GM19351 (cell line): ENCODE measurements at regions not wholly inside any gene's neighbourhood (a gene's known extent, or its start where the extent isn't known, plus 50 kb on each side); places are given as distances from the start of the nearest gene placed in this dataset.

Experiments
- ATAC-seq: cut with Tn5 transposase; IDR thresholded peaks from one replicate; pipeline ENCODE4 v1.9.1; 2021; ENCODE audit warnings: mild to moderate bottlenecking, moderate library complexity; ENCODE audit not compliant: unreplicated experiment

GRCh38 chr15:97521381-97522285, 438.9 kb upstream of the ARRDC4 start:
- ATAC-seq = no peak

DNA sequence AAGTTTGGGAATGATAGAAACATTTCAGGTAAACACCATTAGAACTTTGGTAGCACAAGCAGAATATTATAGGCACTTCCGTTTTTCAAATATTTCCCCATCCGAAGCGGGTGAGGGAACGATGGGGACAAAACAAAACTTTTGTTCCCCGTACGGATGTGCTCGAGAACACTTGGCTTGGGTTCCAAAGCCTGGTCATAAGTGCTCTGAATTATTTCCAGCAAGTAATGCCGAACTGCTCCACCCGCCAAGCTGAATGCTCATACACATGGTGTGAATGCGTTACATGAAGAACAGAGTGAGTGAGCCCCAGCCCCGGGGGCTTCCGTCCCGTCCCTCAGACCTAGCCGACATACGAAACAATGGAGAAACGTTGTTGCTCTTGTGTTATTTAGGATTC, 438.2 kb upstream of the ARRDC4 start:
- no peak for ATAC-seq

DNA sequence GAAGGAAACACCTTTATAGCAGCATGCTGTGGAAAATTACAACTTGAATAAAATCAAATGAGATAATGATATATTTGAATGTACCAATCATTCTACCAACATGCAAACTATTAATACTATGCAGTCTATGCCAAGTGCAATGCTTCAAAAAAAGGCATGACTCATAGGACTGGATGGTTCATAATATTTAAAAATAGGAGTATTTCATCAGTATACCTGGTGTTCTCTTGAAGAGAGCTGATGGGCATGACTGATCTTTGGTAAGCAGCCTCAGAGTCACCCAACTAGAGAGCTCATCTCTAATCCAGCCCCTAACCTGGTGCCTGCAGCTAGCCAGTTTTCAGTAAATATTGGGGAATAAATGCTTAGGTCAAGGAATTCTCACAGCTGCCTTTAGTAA, 434.7 kb upstream of the ARRDC4 start:
- no peak for ATAC-seq

- no peak for ATAC-seq
These were observed 432.3 kb upstream of the ARRDC4 start for GRCh38 chr15:97528238-97528637.

- ATAC-seq = no peak
These were observed 414.7 kb upstream of the ARRDC4 start for GRCh38 chr15:97545799-97546198.

GRCh38 chr15:97547381-97547780, 413.1 kb upstream of the ARRDC4 start:
- ATAC-seq = no peak

- ATAC-seq = no peak
These were observed 399.0 kb upstream of the ARRDC4 start for GRCh38 chr15:97561529-97561928.

- ATAC-seq = no peak
These were observed 397.0 kb upstream of the ARRDC4 start for GRCh38 chr15:97563516-97563915.

- no peak for ATAC-seq
These were observed 393.5 kb upstream of the ARRDC4 start for GRCh38 chr15:97566961-97567360.

DNA sequence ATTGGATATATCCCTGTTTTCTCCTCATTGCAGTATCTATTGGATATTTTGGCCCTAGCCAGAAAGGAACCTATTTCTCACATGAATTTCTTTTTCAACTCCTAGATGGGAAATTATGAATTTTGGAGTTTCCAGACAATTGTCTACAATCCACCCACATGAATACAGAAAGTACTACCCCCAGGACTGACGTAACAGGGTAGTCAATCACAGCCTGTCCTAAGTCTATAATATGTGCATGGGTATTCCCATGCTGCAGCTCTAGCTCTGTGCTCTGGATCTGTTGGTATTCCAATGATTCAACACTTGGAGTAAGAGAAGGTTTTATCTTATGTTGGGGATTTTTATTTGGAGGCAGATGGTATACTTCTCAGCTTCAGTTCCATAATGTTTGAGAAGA, 393.1 kb upstream of the ARRDC4 start:
- ATAC-seq = no peak

- no peak for ATAC-seq
These were observed 383.4 kb upstream of the ARRDC4 start for GRCh38 chr15:97576929-97577645.

GRCh38 chr15:97585408-97585807, 375.1 kb upstream of the ARRDC4 start:
- no peak for ATAC-seq

DNA sequence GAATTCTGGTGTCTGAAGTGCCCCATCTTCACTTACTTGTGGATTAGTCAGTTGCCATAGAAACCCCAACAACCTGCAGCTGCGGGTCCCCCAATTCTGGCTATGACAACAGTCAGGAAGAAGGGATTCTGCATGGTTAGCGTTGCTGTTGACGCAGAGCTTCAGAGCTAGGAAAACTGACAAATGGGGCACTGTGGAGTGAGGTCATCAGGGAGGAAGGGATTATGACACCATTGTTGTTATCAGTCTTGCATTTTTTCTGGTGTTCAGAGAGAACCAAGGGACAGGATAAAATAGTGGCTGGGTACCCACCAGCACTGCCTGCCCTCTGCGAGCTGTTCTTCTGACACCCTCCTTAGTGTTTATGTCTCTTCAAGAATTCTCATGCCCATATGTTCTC, 367.7 kb upstream of the ARRDC4 start:
- no peak for ATAC-seq

GRCh38 chr15:97597801-97598200, 362.7 kb upstream of the ARRDC4 start:
- ATAC-seq = no peak

GRCh38 chr15:97598353-97598798, 362.1 kb upstream of the ARRDC4 start:
- ATAC-seq = no peak

GRCh38 chr15:97600190-97600589, 360.3 kb upstream of the ARRDC4 start:
- no peak for ATAC-seq

- no peak for ATAC-seq
These were observed 355.8 kb upstream of the ARRDC4 start for GRCh38 chr15:97604677-97605076.

- ATAC-seq = no peak
These were observed 345.4 kb upstream of the ARRDC4 start for GRCh38 chr15:97615114-97615513.

DNA sequence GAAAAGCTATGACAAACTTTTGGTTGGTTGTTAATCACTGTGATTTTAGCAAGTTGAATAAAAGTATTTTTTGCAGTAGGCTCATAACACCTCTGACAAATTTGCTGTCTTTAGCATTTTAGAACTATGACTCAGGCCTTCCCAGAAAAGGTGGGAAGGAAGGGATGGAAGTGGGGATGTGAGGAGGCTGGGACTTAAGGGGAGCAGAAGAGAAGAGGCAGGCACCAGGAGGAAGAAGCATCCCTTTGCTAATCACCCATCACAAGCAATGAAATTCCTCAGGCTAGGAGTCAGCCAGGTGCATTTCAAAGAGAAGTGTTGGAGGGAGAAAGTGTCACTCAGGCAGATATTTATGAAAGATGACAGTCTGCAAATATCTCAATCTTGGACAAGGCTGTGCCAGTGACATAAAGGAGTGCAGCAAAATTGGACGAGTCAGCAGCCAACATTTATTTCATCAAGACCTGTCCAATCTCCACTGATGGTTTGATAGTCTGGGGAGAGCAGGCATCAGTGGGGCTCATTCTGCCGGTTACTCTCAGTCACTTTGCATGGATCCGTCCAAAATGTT, 337.3 kb upstream of the ARRDC4 start:
- no peak for ATAC-seq

- no peak for ATAC-seq
These were observed 332.9 kb upstream of the ARRDC4 start for GRCh38 chr15:97627634-97628033.

GRCh38 chr15:97645758-97646157, 314.7 kb upstream of the ARRDC4 start:
- no peak for ATAC-seq

GRCh38 chr15:97648728-97649127, 311.8 kb upstream of the ARRDC4 start:
- ATAC-seq = no peak
